GM12891 (cell line): ENCODE measurements at regions not wholly inside any gene's neighbourhood (a gene's known extent, or its start where the extent isn't known, plus 50 kb on each side); places are given as distances from the start of the nearest gene placed in this dataset.

ENCODE experiments used
- POLR2A ChIP-seq: IDR thresholded peaks from 2 replicates; pipeline ENCODE4 v1.6.1; 2011; ENCODE audit warnings: low read depth, low read length, control low read depth
- POLR2AphosphoS5 ChIP-seq: IDR thresholded peaks from 2 replicates; pipeline ENCODE4 v1.6.1; 2011; ENCODE audit warnings: low read depth, low read length, control low read depth
- POU2F2 ChIP-seq: IDR thresholded peaks from 2 replicates; pipeline ENCODE4 v1.6.1; 2011; ENCODE audit warnings: low read depth, mild to moderate bottlenecking, control low read depth, low read length, moderate library complexity
- TAF1 ChIP-seq: IDR thresholded peaks from 2 replicates; pipeline ENCODE4 v1.6.1; 2011; ENCODE audit warnings: low read depth, low read length, control low read depth

DNA sequence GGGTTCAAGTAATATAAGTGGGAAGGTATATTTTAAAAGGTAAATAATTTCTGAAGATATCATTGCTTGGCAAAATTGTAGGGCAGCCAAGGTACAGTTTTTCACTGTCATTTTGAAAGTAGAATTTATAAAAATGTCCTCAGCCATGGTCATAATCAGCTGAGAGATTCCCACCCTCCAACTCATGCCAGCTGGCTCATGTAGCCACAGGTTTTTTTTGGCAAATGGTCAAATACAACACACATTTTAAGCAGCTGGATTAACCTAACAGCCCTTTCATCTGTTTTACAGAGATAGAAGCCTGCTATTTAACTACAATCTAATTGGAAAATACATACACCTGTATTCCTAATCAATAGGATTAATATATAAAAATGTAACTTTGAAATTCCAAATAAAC lies 619.2 kb upstream of the SGCG start:
- no peak for TF ChIP-seq POLR2A
- TF ChIP-seq POLR2AphosphoS5: no peak
- TF ChIP-seq POU2F2: no peak
- no peak for TF ChIP-seq TAF1
